ENCODE measurements at regions not wholly inside any gene's neighbourhood (a gene's known extent, or its start where the extent isn't known, plus 50 kb on each side); places are given as distances from the start of the nearest gene placed in this dataset.

DNA sequence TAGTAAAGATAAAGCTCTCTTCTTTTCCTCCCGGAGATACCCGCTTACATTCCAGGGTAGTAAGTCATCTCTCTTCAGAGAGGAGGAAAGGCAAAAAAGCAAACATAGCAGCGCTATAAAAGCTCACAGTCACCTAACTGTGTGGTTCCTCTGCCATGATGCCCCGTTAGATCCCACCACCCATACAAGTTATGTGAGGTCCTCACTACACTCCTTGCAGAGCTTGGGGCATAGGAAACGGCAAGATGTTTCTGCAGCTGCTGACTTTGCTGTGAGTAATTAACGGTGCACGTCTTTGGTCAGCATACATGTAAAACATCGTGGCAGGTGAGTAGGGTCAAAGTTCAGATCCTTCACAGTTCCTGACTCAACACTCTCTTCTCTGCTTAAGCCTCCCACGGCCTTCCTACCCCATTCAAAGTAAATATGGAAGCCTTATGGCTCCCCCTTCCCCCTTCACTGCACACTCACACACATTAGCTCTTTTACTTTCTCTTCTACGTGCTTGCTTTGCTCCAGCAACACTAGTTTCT is 218.9 kb downstream of the DIRAS2 start:
- no peak for DNase-seq

DNA sequence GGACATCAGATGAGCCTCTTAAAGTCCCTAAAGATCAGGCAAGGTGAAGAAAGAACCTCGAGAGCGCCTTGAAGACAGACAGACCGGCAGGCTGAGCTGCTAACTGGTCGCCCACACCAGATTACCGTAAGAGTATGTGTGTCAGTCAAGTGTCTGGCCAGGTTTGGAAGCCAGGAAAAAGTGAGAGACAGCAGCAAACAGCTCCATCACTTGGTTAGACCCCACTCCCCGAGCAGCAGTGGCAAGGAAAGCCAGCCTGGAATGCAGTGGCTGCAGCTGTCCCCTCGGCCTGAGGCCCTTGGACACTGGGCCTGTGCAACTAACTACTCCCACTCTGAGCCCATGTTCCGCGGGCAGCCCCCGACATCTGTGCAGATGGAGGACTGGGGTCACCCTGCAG is 214.1 kb downstream of the DIRAS2 start:
- no peak for DNase-seq

DNA sequence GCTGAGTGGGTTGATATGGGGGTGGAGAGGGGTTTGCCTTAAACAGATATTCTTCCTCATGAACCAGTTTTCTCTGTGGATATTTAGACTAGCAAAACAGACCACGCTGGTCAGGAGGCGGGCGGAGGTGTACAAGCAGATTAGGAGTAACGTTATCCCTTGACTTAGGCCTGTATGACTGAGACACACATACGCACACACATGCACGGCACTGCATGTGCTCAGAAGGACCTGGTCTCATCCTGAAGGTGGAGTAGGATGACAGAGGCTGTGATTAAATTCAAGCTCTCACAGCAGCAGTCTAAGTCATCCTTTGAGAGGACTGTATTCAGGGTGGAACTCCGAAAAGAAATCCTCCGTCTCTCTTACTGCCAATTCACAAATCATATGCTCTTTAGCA is 209.7 kb downstream of the DIRAS2 start:
- no peak for DNase-seq

DNA sequence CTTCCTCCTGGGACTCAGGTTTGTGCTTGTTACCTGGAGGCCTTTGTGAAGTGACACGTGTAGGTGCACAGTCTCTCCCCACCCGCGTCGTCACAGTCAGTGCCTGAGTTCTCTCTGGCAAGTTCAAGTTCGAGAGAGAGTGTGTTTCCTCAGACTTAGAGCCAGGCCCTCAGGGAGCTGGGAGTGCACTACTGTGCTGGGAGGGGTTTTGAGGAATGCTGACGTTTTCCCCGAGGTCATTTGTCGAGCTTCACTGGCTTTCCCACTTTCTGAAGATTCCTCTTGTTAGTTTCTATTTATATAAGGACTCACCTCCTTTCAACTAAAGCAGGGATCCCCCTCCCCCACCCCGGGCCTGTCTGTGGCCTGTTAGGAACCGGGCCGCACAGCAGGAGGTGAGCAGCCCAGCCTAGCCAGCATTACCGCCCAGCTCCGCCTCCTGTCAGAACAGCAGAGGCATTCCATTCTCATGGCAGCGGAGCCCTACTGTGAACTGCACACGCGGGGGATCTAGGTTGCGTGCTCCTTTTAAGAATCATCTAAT is 209.2 kb downstream of the DIRAS2 start:
- no peak for DNase-seq

DNA sequence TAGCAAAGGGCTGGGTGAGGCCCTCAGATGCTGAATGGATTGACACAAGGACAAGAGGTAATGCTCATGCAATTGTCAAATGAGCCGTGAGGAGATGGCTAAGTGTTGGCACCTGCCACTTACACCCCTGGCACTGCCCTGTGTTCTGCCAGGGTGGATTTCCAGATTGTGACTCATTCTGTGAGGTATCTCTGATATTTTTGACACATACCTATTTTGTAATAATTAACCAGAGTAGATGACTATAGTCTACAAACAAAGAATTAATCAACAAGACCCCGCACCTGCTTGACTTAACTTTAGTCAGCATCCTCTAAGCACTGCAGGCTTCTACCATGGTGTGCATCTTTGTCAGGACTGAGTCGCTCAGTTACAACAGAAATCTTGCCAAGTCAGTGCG is 200.8 kb downstream of the DIRAS2 start:
- no peak for DNase-seq

DNA sequence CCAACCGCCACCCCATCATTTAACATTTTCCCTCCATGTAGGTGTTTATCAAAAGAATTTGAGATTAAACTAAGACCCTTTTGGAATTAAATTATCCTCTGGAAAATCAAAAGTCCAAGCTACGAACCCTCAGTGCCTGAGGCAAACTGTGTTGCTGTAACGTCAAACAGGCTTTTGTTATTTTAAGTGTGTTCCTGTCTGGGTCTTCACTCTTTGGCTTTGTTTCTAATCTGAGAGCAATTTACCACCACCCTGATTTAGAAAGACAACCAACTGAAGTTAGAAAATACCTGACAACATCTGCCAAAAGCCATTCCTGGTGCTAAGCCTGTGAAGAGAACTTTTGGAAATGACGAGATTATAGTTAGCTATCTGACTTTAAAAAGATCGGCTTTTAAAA is 199.9 kb downstream of the DIRAS2 start:
- DNase-seq, result no peak

DNA sequence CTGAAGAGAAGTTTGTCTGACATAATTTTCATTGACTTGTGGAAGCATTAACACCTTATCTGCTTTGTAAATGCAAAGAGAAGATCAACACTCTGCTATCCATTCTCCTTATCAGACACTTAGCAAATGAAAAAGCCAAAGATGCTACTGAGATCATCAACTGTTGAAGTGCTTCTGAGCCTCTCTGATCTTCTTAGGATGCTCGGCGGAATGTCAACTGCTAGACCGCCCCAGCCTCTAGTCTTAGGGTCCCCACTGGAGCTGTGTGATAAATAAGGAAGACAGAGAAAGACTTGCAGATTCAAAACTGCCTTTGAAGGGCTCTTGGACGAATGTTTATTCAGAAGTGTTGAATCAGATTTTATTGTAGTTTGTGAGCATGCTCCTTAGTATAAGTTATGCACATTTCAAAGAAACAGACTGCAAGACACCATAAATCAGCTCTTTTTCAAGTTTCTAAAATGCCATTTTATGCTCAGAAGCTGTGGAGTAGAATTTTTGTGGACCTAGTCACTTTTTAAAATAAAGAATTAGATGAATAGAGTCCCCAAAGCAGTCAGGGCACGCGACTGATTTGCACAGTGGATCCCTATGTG is 197.9 kb downstream of the DIRAS2 start:
- no peak for DNase-seq

DNA sequence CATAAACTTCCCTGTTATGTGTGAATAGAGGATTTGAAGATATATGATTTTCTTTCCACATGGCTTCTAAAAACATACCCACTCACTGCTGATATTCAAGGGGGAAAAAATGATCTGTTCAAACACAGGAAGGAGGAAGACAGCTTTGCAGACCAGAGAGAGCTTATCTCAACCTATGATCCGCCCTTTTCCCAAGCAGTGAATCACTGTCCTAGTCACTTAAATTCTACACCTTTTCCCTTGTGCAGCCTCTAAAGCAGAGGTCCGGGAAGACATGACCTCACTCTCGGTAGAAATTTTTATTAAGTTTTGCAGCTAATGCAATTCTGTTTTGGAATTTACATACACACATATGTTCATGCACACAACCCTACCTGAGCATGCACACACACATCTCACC is 197.2 kb downstream of the DIRAS2 start:
- no peak for DNase-seq

DNA sequence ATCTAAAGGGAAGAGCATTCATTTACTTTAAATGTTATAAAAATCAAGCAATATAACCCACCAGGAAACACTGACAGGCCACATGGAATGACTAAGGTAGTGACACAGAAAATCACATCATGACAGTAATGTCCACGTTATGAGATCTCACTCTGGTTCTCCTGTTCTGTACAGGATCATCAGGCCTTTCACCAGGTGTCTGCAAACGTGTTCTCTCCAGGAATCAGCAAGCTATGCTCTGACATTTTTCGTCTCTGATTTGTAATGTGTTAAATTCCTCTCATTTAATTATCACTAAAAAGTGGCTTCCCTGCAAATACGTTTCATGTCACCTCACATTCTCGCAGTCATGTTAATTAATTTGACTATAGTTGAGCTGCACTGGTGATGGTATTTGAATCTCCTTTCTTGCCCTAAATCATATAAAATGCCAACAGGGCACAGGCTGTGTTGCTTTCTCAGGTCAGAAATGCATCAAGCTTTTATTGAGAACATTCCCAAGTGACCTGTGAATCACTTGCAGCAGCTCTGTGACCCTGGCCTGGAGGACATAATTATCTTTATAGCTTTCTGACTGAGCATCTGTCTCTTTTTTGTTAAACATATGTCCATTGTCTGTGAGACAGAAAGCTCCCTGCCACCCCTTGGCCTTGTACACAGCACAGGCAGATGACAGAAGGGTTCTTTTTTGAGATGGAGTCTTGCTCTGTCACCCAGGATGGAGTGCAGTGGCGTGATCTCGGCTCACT is 196.2 kb downstream of the DIRAS2 start:
- no peak for DNase-seq

DNA sequence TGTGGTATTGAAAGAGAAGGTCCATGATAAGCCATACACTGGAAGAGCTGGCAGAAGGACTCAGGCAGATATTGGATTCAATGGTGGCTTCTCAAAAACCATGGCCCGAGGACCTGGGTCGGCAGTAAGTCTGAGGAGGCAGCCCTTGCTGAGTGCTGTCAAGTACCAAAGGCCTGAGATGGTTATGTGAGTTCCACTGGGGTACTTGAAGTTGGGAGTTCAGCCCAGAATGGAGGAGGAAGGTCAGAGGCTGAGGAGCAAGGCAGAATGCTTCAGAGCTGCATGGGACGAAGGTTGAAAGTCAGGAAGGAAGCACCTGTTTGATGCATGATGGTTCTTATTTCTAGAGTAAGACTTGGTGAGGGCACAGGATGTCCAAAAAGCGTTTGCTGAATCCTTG is 194.9 kb downstream of the DIRAS2 start:
- DNase-seq, result no peak

DNA sequence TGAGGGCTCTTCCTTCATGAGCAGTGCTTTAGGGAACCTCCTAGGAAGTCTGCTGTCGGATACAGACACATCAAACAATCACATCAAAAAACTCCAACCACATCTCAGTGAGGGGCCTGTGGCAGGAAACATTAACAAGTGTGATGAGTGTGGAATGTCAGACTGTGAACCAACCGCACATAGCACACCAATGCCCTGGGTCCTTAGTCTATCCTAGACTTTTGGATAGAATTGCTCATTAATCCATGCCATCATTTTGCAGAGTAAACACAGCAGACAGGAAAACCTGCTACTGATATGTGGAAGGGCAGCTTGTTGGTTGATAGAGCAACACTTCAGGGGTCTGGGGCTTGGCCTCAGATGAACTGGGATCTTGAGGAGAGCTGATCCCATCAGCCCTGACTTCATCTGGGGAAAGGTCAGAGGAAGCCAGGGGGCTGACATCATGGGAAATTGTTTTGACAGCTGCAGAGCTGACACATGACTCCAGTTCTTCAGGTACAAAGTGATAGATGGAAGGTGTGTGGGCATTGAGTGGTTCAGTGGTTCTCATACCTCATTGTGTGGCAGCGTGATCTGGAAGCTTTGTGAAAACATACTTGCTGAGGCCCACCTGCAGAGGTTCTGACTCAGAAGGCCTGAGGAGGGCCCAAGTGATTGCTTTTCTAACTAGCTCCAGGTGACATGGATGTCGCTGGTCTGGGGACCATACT is 193.3 kb downstream of the DIRAS2 start:
- DNase-seq, result no peak

DNA sequence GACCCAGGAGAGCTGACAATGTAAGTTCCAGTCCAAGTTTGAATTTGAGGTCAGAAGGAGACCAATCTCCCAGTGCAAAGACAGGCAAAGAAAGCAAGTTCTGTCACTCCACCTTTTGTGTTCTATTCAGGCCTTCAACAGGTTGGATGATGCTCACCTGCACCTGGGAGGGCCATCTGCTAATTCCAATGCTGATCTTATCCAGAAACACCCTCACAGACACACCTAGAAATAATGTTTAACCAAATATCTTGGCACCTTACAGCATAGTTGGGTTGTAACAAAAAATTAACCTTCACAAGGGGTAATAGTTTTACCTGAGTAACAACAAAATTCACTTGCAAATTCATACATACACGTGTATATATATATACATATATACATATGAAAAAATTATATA is 190.8 kb downstream of the DIRAS2 start:
- DNase-seq, result no peak

DNA sequence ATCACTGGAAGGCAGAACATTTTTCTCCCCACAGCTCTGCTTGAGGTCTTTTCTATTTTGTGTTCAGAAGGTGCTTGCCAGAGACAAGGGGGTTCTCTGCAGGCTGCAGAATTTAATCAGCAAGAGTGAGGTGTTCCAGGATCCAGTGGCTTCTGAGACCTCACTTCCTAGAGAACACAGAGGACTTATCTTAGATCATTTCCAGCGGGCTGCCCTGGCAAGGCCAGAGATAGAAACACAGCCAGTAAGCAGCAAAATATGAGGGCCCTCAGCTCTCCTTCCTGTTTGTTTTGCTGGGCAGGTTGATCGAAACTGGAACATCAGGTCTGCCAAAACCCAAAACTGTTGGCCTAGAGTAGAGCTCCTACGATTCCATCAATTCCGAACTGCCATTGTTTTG is 187.3 kb downstream of the DIRAS2 start:
- DNase-seq, result no peak

DNA sequence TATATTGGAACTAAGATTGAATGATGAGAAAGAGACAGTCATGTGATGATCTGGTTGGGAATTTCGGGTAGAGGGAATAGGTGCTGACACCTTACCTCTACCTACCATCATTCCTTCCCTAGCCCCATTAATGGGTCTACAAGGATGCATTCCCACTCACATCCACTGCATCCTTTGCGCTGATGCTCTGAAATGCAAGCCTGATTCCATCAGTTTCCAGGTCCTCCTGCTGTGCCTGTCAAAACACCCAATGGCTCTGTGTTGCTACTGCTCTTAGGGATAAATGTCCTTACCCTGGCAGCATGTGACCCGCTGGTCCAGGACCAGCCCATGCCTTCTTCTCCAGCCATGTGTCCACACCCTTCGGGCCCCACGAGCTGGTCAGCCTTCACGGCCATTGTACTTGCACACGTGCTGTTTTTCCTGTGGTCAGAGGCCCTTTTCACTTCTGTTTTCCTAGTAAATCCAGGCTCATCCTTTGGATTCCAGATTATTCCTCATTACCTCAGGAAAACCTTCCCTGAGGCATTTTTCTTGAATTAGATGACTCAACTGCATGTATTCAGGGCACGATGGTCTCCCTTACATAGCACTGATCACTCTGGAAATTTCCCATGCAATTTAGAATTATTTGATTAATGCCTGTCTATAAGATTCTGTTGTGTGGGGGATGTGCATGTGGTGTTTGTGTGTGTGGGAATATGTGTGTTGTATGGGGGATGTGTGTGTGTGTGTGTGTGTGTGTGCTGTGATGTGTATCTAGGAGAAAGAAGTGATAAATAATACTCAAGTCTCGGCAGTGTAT is 185.0 kb downstream of the DIRAS2 start:
- DNase-seq, result no peak

DNA sequence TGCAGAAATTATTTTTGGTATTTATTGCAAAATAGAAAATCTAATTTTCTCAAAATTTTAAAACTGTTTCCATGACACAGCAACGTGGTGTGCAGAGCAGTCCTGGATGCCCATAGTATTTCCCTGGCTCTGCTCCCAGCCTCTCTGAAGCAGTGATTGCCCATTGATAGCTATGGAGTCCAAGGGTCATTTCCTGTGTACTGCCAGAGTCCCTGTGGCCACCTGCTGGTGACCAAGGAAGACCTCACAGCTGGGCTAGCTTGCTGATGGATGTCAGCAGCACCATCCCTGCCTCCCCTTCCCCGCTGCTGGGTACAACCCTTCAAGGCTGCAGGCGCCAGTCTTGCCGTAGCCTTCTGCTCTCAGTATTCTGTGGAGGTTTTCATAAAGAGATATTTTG is 184.1 kb downstream of the DIRAS2 start:
- DNase-seq, result no peak

DNA sequence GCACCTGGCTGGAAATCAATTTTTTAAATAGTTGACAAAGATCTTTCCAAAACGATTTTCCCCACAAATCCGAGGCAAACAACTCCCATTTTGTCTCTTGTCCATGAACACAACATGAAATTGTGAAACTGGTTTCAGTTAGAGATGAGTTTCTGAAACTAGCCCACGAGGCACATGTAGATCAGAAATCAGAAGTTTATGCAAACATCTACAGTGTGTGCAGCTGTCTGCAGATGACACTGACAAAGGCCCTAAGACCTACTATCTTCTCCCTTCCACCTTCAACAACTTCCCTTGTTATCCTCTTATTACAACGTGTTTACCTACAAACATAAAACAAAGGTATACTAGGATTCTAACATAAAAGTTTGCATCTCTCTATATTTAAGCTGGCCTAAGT is 183.3 kb downstream of the DIRAS2 start:
- DNase-seq, result no peak

DNA sequence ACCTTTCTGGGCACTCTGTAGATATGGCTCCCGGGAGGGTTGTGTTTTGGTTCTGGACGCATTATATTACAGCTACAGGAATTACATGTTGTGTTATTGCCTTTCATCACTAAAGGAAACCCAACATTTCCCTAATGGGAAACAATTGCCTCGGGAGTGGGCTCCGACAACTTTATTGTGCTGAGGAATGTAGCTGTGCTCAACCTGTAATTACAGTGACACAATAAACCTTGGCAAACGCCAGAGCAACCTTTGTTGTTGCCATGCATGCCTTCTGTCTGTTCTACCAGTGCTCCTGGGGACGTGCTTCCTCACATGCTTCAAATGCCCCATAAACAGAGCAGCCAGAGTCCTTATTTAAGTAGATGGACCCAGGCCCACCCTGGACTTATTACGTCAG is 182.4 kb downstream of the DIRAS2 start:
- DNase-seq, result no peak

DNA sequence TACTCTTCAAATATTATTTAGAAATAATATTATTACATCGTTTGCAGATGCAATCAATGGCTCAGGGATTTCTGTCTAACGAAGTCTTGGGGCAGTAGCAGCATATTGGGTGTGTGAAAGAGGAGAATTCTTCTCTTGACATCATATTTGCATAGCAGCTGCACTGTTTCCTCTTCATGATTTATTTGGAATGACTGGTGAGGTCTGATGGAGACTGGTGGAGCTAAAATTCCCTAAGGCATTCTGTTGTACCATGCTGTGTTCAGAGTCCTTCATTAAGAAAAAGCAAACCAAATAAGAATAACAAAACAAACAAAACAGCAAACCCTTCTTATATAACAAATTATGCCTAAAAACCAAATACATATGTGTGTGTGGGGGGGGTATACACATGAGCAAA is 177.6 kb downstream of the DIRAS2 start:
- DNase-seq, result no peak

DNA sequence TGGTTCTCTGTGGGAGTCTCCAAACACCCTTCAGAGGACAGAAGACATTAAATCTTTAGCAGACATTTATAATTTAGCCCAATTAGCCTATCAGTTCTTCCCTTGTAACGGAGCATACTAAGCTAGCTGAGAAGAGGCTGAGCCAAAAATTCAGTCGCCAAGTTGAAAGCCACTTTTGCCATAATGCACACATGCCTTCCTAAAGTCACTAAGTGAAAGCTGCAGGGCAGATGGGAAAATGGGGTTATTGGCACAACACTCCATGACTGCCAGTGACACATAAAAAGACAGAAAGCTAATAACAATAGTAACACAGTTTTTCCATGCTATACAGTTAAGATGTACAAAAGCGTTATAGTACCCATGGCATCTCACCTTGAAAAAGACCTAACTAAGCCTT is 176.2 kb downstream of the DIRAS2 start:
- DNase-seq, result no peak

DNA sequence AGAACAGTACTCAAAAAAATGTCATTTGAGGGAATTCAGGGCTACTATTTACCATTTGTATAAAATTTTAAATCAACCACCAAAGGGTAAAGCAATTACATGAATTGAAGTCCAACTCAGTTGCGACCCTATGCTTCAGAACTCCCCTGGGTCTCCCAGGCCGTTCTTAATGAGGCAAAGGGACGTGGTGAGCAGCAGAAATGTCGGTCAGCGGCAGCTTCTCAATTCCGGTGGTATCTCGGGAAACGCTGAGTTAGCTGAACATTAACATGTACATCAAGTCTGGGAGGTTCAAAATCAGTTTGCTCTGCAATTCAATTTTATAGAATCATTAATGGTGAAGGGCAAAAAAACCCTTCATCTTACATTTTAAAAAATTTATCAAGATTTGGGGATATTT is 173.2 kb downstream of the DIRAS2 start:
- DNase-seq, result no peak

DNA sequence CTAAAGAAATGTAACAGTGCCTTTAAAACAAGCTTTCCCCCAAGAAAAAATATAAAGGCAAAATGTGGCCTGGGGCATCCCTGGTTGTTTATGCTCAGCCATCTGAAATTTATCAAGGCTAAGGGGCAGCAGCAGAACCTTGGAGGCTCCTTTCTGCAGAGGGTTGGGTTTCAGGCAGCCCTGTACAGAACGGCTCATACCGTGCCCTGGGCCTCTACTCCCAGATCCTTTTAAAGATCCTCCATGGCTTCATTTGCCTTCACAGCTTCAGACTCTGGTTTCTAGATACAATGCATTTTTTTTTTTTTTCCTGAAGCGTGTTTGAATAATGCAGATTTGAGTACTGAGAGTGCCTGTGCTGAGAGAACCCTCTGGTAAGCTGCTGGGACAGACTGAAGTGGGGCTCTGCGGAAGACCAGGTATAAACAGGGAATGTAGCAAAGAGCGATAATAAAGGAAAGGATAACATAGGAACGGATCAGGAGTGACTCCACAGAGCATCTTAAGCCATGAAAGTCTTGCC is 172.7 kb downstream of the DIRAS2 start:
- DNase-seq, result no peak

DNA sequence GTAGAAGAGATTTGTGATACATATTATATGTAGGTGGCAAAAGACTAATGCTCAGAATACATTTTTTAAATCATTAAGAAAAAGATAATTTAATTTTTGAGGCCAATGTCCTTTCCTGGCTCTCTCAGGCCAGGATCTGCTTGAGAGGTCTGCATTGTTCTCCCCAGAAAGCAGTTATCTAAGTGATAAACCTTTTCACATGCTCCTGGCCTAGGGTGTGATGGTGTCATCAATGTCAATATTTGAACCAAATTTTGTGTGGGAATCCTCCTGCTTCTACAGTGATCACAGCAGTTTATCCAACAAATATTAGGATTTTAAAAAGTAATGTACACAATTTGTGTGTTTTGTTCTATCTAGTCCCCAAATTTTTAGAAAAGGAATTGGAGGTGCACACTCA is 166.6 kb downstream of the DIRAS2 start:
- DNase-seq, result no peak
